H1 (cell line): ENCODE measurements at regions not wholly inside any gene's neighbourhood (a gene's known extent, or its start where the extent isn't known, plus 50 kb on each side); places are given as distances from the start of the nearest gene placed in this dataset.

Experiments
- CTCF ChIA-PET: fragments of 300-600 bp; sonication (Branson Sonifier 250); formaldehyde crosslinking; loops from one replicate; lab custom pipeline; 2021; ENCODE audit not compliant: partially characterized antibody; lab: Charles Lee
- POLR2A ChIA-PET: fragments of 300-600 bp; sonication (Branson Sonifier 250); formaldehyde crosslinking; loops from one replicate; lab custom pipeline; 2021; ENCODE audit warnings: inconsistent platforms; ENCODE audit not compliant: partially characterized antibody; lab: Charles Lee
- DNase-seq, 2 experiments: peaks; one replicate each; pipeline versions ENCODE4 v3.0.0 to v3.0.0-alpha.2; 2010 to 2022; ENCODE audit warnings: low spot score in 2 of 2, low read depth in 1 of 2, mixed read lengths in 1 of 2
- FAIRE-seq: peaks from 2 replicates; lab custom pipeline; 2011; peaks lifted over from hg19 to GRCh38; lab: Jason Lieb, UNC
- H2AFZ ChIP-seq: 2 replicates; pipeline ENCODE4 v1.8.1; 2012; ENCODE audit warnings: low read length, inconsistent platforms
- H2AK5ac ChIP-seq: 2 replicates; pipeline ENCODE4 v1.6.1; 2013; ENCODE audit warnings: low read depth, low read length
- H2BK120ac ChIP-seq: replicated peaks from 2 replicates; pipeline ENCODE3; 2013; ENCODE audit warnings: low read depth, low read length, inconsistent platforms
- H2BK12ac ChIP-seq: 2 replicates; pipeline ENCODE4 v1.6.1; 2013; ENCODE audit warnings: low read depth, low read length
- H2BK15ac ChIP-seq: 2 replicates; pipeline ENCODE4 v1.6.1; 2013; ENCODE audit warnings: low read length
- H2BK20ac ChIP-seq: 2 replicates; pipeline ENCODE4 v1.6.1; 2013; ENCODE audit warnings: low read length
- H2BK5ac ChIP-seq: 2 replicates; pipeline ENCODE4 v1.6.1; 2013; ENCODE audit warnings: low read depth, low read length
- H3K14ac ChIP-seq: 2 replicates; pipeline ENCODE4 v1.6.1; 2013; ENCODE audit warnings: inconsistent platforms; ENCODE audit not compliant: insufficient read length
- H3K18ac ChIP-seq: 2 replicates; pipeline ENCODE4 v1.6.1; 2013; ENCODE audit warnings: low read length; ENCODE audit errors: extremely low read depth
- H3K23ac ChIP-seq: 2 replicates; pipeline ENCODE4 v1.6.1; 2013; ENCODE audit warnings: inconsistent platforms; ENCODE audit not compliant: insufficient read length
- H3K23me2 ChIP-seq: 2 replicates; pipeline ENCODE4 v1.6.1; 2013; ENCODE audit warnings: low read depth, low read length
- H3K27ac ChIP-seq: 2 replicates; pipeline ENCODE4 v1.6.1; 2011; ENCODE audit warnings: low read depth, low read length, inconsistent platforms
- H3K27me3 ChIP-seq, 4 experiments: replicated peaks in 1 of 4; 1 replicate in 1 of 4; 2 replicates in 3 of 4; pipeline versions ENCODE4 v1.6.1 to v1.8.1; 2011 to 2013; ENCODE audit warnings: low read length in 3 of 4, mild to moderate bottlenecking in 3 of 4, inconsistent platforms in 2 of 4, mixed read lengths in 2 of 4, moderate library complexity in 1 of 4; ENCODE audit not compliant: control insufficient read depth in 3 of 4, insufficient read depth in 3 of 4; ENCODE audit errors: extremely low read depth in 1 of 4
- H3K36me3 ChIP-seq, 4 experiments: 2 replicates each; pipeline versions ENCODE4 v1.6.1 to v1.8.1; 2011 to 2013; ENCODE audit warnings: mild to moderate bottlenecking in 4 of 4, low read length in 3 of 4, moderate library complexity in 2 of 4, control low read depth in 1 of 4, inconsistent platforms in 1 of 4; ENCODE audit not compliant: insufficient read depth in 4 of 4, control insufficient read depth in 2 of 4
- H3K4ac ChIP-seq: replicated peaks from 2 replicates; pipeline ENCODE3; 2013; ENCODE audit warnings: low read length, low read depth, mixed read lengths, inconsistent platforms; ENCODE audit not compliant: insufficient read length
- H3K4me1 ChIP-seq, 4 experiments: replicated peaks in 1 of 4; 1 replicate in 1 of 4; 2 replicates in 3 of 4; pipeline versions ENCODE4 v1.6.1 to v1.8.1; 2011 to 2013; ENCODE audit warnings: low read length in 3 of 4, inconsistent platforms in 2 of 4, mixed read lengths in 1 of 4; ENCODE audit not compliant: insufficient read depth in 4 of 4, control insufficient read depth in 3 of 4
- H3K4me2 ChIP-seq, 2 experiments: 2 replicates each; pipeline versions ENCODE4 v1.6.1 to v1.8.1; 2011 to 2013; ENCODE audit warnings: low read depth in 2 of 2, low read length in 2 of 2, control low read depth in 1 of 2, inconsistent platforms in 1 of 2, mild to moderate bottlenecking in 1 of 2; ENCODE audit not compliant: insufficient read depth in 1 of 2
- H3K4me3 ChIP-seq, 4 experiments: fragments of 200-600, 300-600 bp in 1 of 4; sonication (generic), shearing (Covaris generic), sonication (Bioruptor Twin) in 1 of 4; 2 replicates each; pipeline versions ENCODE4 v1.5.1 to v1.8.1; 2011 to 2016; ENCODE audit warnings: low read length in 4 of 4, low read depth in 3 of 4, control low read depth in 2 of 4, inconsistent platforms in 2 of 4, mild to moderate bottlenecking in 2 of 4, mixed read lengths in 1 of 4, moderate library complexity in 1 of 4; ENCODE audit not compliant: insufficient read depth in 2 of 4; ENCODE audit errors: extremely low read depth in 1 of 4
- H3K56ac ChIP-seq: replicated peaks from 2 replicates; pipeline ENCODE3; 2013; ENCODE audit warnings: low read depth, mild to moderate bottlenecking, mixed read lengths, low read length, inconsistent platforms; ENCODE audit not compliant: insufficient read length
- H3K79me1 ChIP-seq: 2 replicates; pipeline ENCODE4 v1.6.1; 2013; ENCODE audit warnings: low read depth, low read length, control low read depth
- H3K79me2 ChIP-seq, 2 experiments: 2 replicates each; pipeline versions ENCODE4 v1.6.1 to v1.8.1; 2012 to 2013; ENCODE audit warnings: low read length in 2 of 2, mild to moderate bottlenecking in 2 of 2, inconsistent platforms in 1 of 2; ENCODE audit not compliant: insufficient read depth in 2 of 2, control insufficient read depth in 1 of 2
- H3K9ac ChIP-seq, 4 experiments: replicated peaks in 1 of 4; 1 replicate in 1 of 4; 2 replicates in 3 of 4; pipeline versions ENCODE4 v1.6.1 to v1.8.1; 2011 to 2013; ENCODE audit warnings: low read depth in 3 of 4, low read length in 3 of 4, control low read depth in 2 of 4, mild to moderate bottlenecking in 2 of 4, moderate library complexity in 2 of 4, inconsistent platforms in 1 of 4; ENCODE audit errors: extremely low read depth in 1 of 4
- H3K9me3 ChIP-seq, 2 experiments: 2 replicates each; pipeline versions ENCODE4 v1.6.1 to v1.8.1; 2012 to 2013; ENCODE audit warnings: mild to moderate bottlenecking in 2 of 2, moderate library complexity in 2 of 2, control low read depth in 1 of 2, inconsistent platforms in 1 of 2, low read depth in 1 of 2, low read length in 1 of 2, mixed read lengths in 1 of 2; ENCODE audit not compliant: insufficient read depth in 2 of 2
- H4K20me1 ChIP-seq, 2 experiments: replicated peaks in 1 of 2; 2 replicates each; pipeline versions ENCODE3 to v1.8.1; 2011 to 2013; ENCODE audit warnings: inconsistent platforms in 2 of 2, low read length in 2 of 2, mild to moderate bottlenecking in 1 of 2; ENCODE audit not compliant: insufficient read depth in 2 of 2, control insufficient read depth in 1 of 2
- H4K5ac ChIP-seq: 2 replicates; pipeline ENCODE4 v1.6.1; 2013; ENCODE audit warnings: low read length, low read depth, mixed read lengths, inconsistent platforms; ENCODE audit not compliant: insufficient read length
- H4K8ac ChIP-seq: 2 replicates; pipeline ENCODE4 v1.8.0; 2013; ENCODE audit warnings: mild to moderate bottlenecking, moderate library complexity, low read length, inconsistent platforms; ENCODE audit not compliant: insufficient read depth; ENCODE audit errors: extremely low read depth
- H4K91ac ChIP-seq: replicated peaks from 2 replicates; pipeline ENCODE3; 2013; ENCODE audit warnings: low read length, mixed read lengths, inconsistent platforms; ENCODE audit not compliant: insufficient read length
- GABPA ChIP-seq: IDR thresholded peaks from 2 replicates; pipeline ENCODE4 v1.6.1; 2011; ENCODE audit warnings: mild to moderate bottlenecking, low read length, moderate library complexity, borderline replicate concordance; ENCODE audit not compliant: insufficient read depth
- KDM1A ChIP-seq: fragments of 200-600, 300-600 bp; sonication (generic); IDR thresholded peaks from 2 replicates; pipeline ENCODE4 v1.7.1; 2016; ENCODE audit warnings: mild to moderate bottlenecking, low read length, borderline replicate concordance
- PHF8 ChIP-seq: fragments of 200-600 bp; sonication (generic); conservative IDR thresholded peaks from 2 replicates; pipeline ENCODE4 v1.7.1; 2012; ENCODE audit warnings: low read depth, mild to moderate bottlenecking, inconsistent platforms, low read length, moderate library complexity
- RFX5 ChIP-seq: IDR thresholded peaks from 2 replicates; pipeline ENCODE4 v1.6.1; 2011; ENCODE audit warnings: low read depth, low read length, improper control_type of control experiment, borderline replicate concordance
- SAP30 ChIP-seq: fragments of 300-600 bp; sonication (generic); IDR thresholded peaks from 2 replicates; pipeline ENCODE4 v1.7.1; 2012; ENCODE audit warnings: low read length, moderate library complexity, mild to moderate bottlenecking, inconsistent platforms; ENCODE audit not compliant: insufficient read depth, insufficient replicate concordance
- WGBS, 2 experiments: shearing (Covaris generic) in 1 of 2; methylation state at CpG; one replicate each; pipeline versions ENCODE4 v1.1.6 to v1.1.7; 2013 to 2015; ENCODE audit warnings: low lambda C conversion rate in 2 of 2, mixed read lengths in 2 of 2, inconsistent platforms in 1 of 2, low coverage in 1 of 2, missing lambda C conversion rate in 1 of 2; ENCODE audit not compliant: insufficient replicate concordance in 2 of 2, insufficient coverage in 1 of 2, insufficient read length in 1 of 2; ENCODE audit errors: extremely low coverage in 1 of 2, missing lambda C conversion rate in 1 of 2; 5-methylcytosine and 5-hydroxymethylcytosine counted together

- no peaks in the 10 kb centered on the region for H3K79me1 ChIP-seq
- H3K56ac ChIP-seq, result no peak overlapping the region
- H2BK12ac ChIP-seq, result no peak overlapping the region
- ChIA-PET POLR2A (no interaction called here), CTCF (interaction anchor here (1.1 to 1.4 kb wide), 3 partner anchors 15 to 130 kb away, joined by 3 to 4 read pairs (median 3); no protein-coding TSS in a partner anchor)
- no peaks in the 10 kb centered on the region for H4K20me1 ChIP-seq
- H2AK5ac ChIP-seq, result no peak overlapping the region
- 94% methylated on average over 1 of the region's 1 CpG; no CpG with 5 or more reads in 1 of the 2 experiments for WGBS, 2 experiments
- H3K9me3 ChIP-seq, result 0 out of 4 replicates have a peak, but pooled peaks cover 0 to 4% of the 10 kb centered on the region in 2 experiments
- no peak overlapping the region for H3K14ac ChIP-seq
- no peak overlapping the region for H4K91ac ChIP-seq
- no peak overlapping the region for H2BK15ac ChIP-seq
- H3K4ac ChIP-seq, result no peak overlapping the region
- no peak for DNase-seq
- H3K9ac ChIP-seq, result no peak overlapping the region
- no peak overlapping the region for H3K18ac ChIP-seq
- no peak for FAIRE-seq
- no peak overlapping the region for H3K27ac ChIP-seq
- H3K79me2 ChIP-seq, result no peaks in the 10 kb centered on the region
- H4K8ac ChIP-seq, result no peak overlapping the region
- no peak overlapping the region for H2BK20ac ChIP-seq
- no peaks in the 10 kb centered on the region for H3K27me3 ChIP-seq
- H3K23me2 ChIP-seq, result no peaks in the 10 kb centered on the region
- H3K4me3 ChIP-seq, result no peak overlapping the region
- H4K5ac ChIP-seq, result no peak overlapping the region
- H2BK120ac ChIP-seq, result no peak overlapping the region
- H3K4me2 ChIP-seq, result no peak overlapping the region
- no peak overlapping the region for H2BK5ac ChIP-seq
- no peak overlapping the region for H3K23ac ChIP-seq
- no peaks in the 10 kb centered on the region for H3K36me3 ChIP-seq
- no peaks in the 10 kb centered on the region for H3K4me1 ChIP-seq
- H2AFZ ChIP-seq, result no peak overlapping the region
- no peak for TF ChIP-seq GABPA
- TF ChIP-seq SAP30, result no peak
- no peak for TF ChIP-seq KDM1A
- no peak for TF ChIP-seq RFX5
- no peak for TF ChIP-seq PHF8
These were observed 299.6 kb downstream of the ADGRG6 start for GRCh38 chr6:142601427-142601826.
